DOHH2 (cell line): ENCODE measurements at regions not wholly inside any gene's neighbourhood (a gene's known extent, or its start where the extent isn't known, plus 50 kb on each side); places are given as distances from the start of the nearest gene placed in this dataset.
"Not testable (repeated sequence)": the region's sequence is repeated elsewhere in the genome, so short reads cannot be mapped to it uniquely, and the experiment has no call there.

Experiments
- CTCF ChIP-seq: fragments of 200-600 bp; sonication (generic); IDR thresholded peaks from one replicate; pipeline ENCODE4 v1.5.1; 2014; ENCODE audit warnings: antibody characterized with exemption, mild to moderate bottlenecking, low read depth, low read length; ENCODE audit not compliant: poor library complexity, severe bottlenecking
- EZH2phosphoT487 ChIP-seq: fragments of 200-600 bp; sonication (generic); IDR thresholded peaks from 2 replicates; pipeline ENCODE4 v1.6.1; 2017; ENCODE audit warnings: borderline replicate concordance, mild to moderate bottlenecking, antibody characterized with exemption, low read length, moderate library complexity, mixed read lengths

DNA sequence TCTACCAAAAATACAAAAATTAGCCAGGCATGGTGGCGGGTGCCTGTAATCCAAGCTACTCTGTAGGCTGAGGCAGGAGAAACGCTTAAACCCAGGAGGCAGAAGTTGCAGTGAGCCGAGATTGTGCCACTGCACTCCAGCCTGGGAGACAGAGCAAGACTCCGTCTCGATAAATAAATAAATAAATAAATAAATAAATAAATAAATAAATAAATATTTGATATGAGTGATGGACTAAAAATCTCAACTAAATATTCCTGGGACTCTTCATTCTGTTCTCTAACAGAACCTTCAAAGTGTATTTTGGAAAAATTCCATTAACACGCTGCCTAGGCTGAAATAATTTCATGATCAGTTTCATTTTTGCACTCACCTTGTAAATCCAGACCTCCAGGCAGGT lies 112.7 kb upstream of the AHI1 start:
- not testable (repeated sequence) for TF ChIP-seq CTCF, EZH2phosphoT487
